ENCODE measurements at regions not wholly inside any gene's neighbourhood (a gene's known extent, or its start where the extent isn't known, plus 50 kb on each side); places are given as distances from the start of the nearest gene placed in this dataset.
A peak's percentile ranks its signal among the peaks of the same experiment; 100 is the strongest.

DNA sequence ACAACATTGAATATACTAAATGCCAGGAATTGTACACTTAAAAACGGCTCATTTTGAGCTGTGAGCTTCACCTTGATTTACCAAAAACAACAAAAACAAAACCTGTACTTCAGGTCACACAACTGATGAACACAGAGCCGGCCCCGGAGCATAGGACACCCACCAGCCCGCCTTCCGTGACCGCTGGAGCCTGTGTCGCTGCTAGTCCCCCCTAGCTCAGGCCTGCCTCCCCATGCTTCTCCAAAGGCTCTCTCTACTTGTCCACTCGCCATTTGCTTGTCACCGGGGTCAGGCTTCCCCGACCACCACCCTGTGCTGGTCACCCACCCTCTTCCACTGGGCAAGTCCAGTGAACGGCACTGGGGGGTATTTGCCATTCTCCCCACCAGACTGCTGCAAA is 113.8 kb upstream of the TNRC6C start:
- Histone ChIP-seq H3K4me1 (ENCODE audit: control insufficient read depth in 1 of 2, insufficient read depth in 2 of 2, low read length in 2 of 2) (no peaks in the 10 kb centered on the region), H3K4me3 (ENCODE audit: low read length in 2 of 2) (no peak overlapping the region), H3K27ac (ENCODE audit: low read depth in 1 of 2, low read length in 2 of 2) (no peak overlapping the region), H3K9me3 (ENCODE audit: control insufficient read depth, low read length) (no peaks in the 10 kb centered on the region), H3K27me3 (ENCODE audit: control insufficient read depth in 1 of 2, insufficient read depth in 2 of 2, low read length in 1 of 2) (no peaks in the 10 kb centered on the region), H3K36me3 (ENCODE audit: control insufficient read depth in 1 of 2, insufficient read depth in 2 of 2, low read length in 1 of 2) (no peaks in the 10 kb centered on the region)
- intact Hi-C loops (cut with DNase I), result no loop called here
- WGBS, 2 donors, result 89 to 90% methylated on average over 11 of the region's 11 CpGs
- ATAC-seq (ENCODE audit: low FRiP score), result no peak
- DNase-seq, result peak in 1 of 2 donors; percentile 66

DNA sequence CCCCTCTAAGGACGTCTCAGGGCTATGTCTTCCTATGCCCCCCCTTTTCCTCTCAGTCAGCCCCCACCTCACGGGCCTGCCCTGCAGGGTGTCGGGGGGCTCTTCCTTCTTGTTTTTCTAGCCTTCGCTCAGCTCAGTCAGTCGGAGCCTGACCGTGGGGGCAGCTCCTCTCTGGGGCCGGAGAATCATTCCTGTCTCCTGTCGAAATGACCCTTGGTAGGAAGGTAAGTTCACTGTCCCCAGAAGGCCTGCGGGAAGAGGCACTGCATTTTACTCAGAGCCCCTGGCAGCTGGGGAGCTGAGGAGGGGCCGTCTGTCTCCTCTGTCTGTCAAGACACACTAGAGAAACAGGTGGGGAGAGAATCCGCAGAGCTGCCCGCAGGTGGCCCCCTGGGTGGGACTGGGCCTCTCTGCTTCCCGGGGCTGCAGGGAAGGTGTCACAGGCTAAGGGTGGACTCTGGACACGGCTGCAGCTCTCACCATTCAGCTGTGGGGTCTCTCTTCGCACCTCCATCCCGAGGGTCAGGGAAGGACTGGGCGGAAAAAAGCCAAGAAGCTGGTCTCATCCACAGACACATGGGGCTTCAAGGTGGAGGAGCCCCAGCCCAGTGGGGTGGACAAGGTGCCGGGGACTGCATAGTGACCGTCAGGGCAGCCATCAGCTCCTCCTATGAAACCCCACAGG is 112.8 kb upstream of the TNRC6C start:
- H3K27me3 ChIP-seq (ENCODE audit: control insufficient read depth in 1 of 2, insufficient read depth in 2 of 2, low read length in 1 of 2), result no peaks in the 10 kb centered on the region
- intact Hi-C loops (cut with DNase I), result no loop called here
- H3K9me3 ChIP-seq (ENCODE audit: control insufficient read depth, low read length), result no peaks in the 10 kb centered on the region
- DNase-seq (peak; percentile 34 to 63), ATAC-seq (ENCODE audit: low FRiP score) (no peak)
- H3K4me1 ChIP-seq (ENCODE audit: control insufficient read depth in 1 of 2, insufficient read depth in 2 of 2, low read length in 2 of 2), result no peaks in the 10 kb centered on the region
- H3K27ac ChIP-seq (ENCODE audit: low read depth in 1 of 2, low read length in 2 of 2), result no peak overlapping the region
- H3K36me3 ChIP-seq (ENCODE audit: control insufficient read depth in 1 of 2, insufficient read depth in 2 of 2, low read length in 1 of 2), result no peaks in the 10 kb centered on the region
- 90 to 91% methylated on average over 19 of the region's 19 CpGs for WGBS, 2 donors
- no peak overlapping the region for H3K4me3 ChIP-seq (ENCODE audit: low read length in 2 of 2)

- Histone ChIP-seq H3K27ac (ENCODE audit: low read depth in 1 of 2, low read length in 2 of 2) (no peak overlapping the region), H3K4me3 (ENCODE audit: low read length in 2 of 2) (no peak overlapping the region), H3K4me1 (ENCODE audit: control insufficient read depth in 1 of 2, insufficient read depth in 2 of 2, low read length in 2 of 2) (no peaks in the 10 kb centered on the region), H3K27me3 (ENCODE audit: control insufficient read depth in 1 of 2, insufficient read depth in 2 of 2, low read length in 1 of 2) (no peaks in the 10 kb centered on the region), H3K9me3 (ENCODE audit: control insufficient read depth, low read length) (no peaks in the 10 kb centered on the region), H3K36me3 (ENCODE audit: control insufficient read depth in 1 of 2, insufficient read depth in 2 of 2, low read length in 1 of 2) (no peaks in the 10 kb centered on the region)
- DNase-seq, result peak; percentile 30 to 69
- no peak for ATAC-seq (ENCODE audit: low FRiP score)
- WGBS, 2 donors, result 90 to 95% methylated on average over 5 of the region's 5 CpGs
- intact Hi-C loops (cut with DNase I), result no loop called here
Observed at GRCh38 chr17:77846531-77847085, 111.9 kb upstream of the TNRC6C start.

DNA sequence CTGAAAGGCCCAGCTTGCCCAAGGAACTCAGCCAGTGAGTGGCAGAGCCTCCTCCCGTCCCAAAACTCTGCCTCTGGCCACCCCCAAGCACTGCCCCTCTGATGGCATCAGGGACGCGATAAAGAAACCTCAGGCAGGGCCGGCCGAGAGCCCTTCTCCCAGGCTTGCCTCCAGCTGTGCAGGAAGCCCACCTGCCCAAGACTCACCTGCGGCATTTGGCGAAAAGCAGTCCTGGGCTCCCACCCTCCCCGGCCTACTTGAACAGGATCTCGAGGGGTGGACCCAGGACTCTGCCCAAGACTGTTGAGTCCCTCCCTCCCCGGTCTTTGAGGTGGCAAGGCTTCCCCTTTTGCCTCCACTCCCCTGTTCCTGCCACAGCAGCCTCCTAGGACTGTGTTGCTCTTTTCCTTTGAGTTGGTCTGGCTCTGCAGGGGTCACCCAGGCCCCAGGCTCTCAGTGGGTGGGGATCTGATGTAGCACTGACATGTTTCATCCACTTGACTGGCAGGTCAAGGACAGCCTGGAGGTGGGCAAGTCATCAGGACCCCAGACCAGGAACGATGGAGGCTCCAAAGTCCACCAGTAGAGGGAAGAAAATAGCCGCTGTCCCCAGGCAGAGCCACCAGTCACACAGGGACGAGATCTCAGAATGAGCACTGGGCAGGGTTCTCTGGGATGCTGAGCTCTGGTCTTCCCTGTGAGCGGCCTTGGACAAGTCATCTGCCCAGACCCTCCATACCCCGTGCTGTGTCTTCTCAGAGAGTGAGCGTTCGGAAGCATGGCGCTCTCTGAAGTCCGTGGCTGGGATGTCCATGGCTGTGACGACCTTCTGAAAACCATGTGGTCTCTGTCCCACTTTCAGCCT is 111.0 kb upstream of the TNRC6C start:
- H3K4me3 ChIP-seq (ENCODE audit: low read length in 2 of 2), result no peak overlapping the region
- no peaks in the 10 kb centered on the region for H3K9me3 ChIP-seq (ENCODE audit: control insufficient read depth, low read length)
- no peak overlapping the region for H3K27ac ChIP-seq (ENCODE audit: low read depth in 1 of 2, low read length in 2 of 2)
- 86 to 90% methylated on average over 20 of the region's 20 CpGs for WGBS, 2 donors
- ATAC-seq (ENCODE audit: low FRiP score), result no peak
- intact Hi-C loops (cut with DNase I), result no loop called here
- H3K27me3 ChIP-seq (ENCODE audit: control insufficient read depth in 1 of 2, insufficient read depth in 2 of 2, low read length in 1 of 2), result no peaks in the 10 kb centered on the region
- peak; percentile 43 to 62 for DNase-seq
- H3K36me3 ChIP-seq (ENCODE audit: control insufficient read depth in 1 of 2, insufficient read depth in 2 of 2, low read length in 1 of 2), result no peaks in the 10 kb centered on the region
- H3K4me1 ChIP-seq (ENCODE audit: control insufficient read depth in 1 of 2, insufficient read depth in 2 of 2, low read length in 2 of 2), result no peaks in the 10 kb centered on the region

GRCh38 chr17:77848257-77848656 is 110.2 kb upstream of the TNRC6C start:
- Histone ChIP-seq H3K27me3 (ENCODE audit: control insufficient read depth in 1 of 2, insufficient read depth in 2 of 2, low read length in 1 of 2) (no peaks in the 10 kb centered on the region), H3K36me3 (ENCODE audit: control insufficient read depth in 1 of 2, insufficient read depth in 2 of 2, low read length in 1 of 2) (no peaks in the 10 kb centered on the region), H3K9me3 (ENCODE audit: control insufficient read depth, low read length) (no peaks in the 10 kb centered on the region), H3K4me1 (ENCODE audit: control insufficient read depth in 1 of 2, insufficient read depth in 2 of 2, low read length in 2 of 2) (no peaks in the 10 kb centered on the region), H3K27ac (ENCODE audit: low read depth in 1 of 2, low read length in 2 of 2) (no peak overlapping the region), H3K4me3 (ENCODE audit: low read length in 2 of 2) (no peak overlapping the region)
- DNase-seq (no peak), ATAC-seq (ENCODE audit: low FRiP score) (no peak)
- intact Hi-C loops (cut with DNase I), result no loop called here
- WGBS, 2 donors, result 85 to 89% methylated on average over 12 of the region's 12 CpGs

- H3K9me3 ChIP-seq (ENCODE audit: control insufficient read depth, low read length), result no peaks in the 10 kb centered on the region
- no peaks in the 10 kb centered on the region for H3K27me3 ChIP-seq (ENCODE audit: control insufficient read depth in 1 of 2, insufficient read depth in 2 of 2, low read length in 1 of 2)
- no peaks in the 10 kb centered on the region for H3K36me3 ChIP-seq (ENCODE audit: control insufficient read depth in 1 of 2, insufficient read depth in 2 of 2, low read length in 1 of 2)
- no peak overlapping the region for H3K4me3 ChIP-seq (ENCODE audit: low read length in 2 of 2)
- no peaks in the 10 kb centered on the region for H3K4me1 ChIP-seq (ENCODE audit: control insufficient read depth in 1 of 2, insufficient read depth in 2 of 2, low read length in 2 of 2)
- 87% methylated on average over 6 of the region's 6 CpGs for WGBS, 2 donors
- no peak overlapping the region for H3K27ac ChIP-seq (ENCODE audit: low read depth in 1 of 2, low read length in 2 of 2)
- DNase-seq (no peak), ATAC-seq (ENCODE audit: low FRiP score) (no peak)
- intact Hi-C loops (cut with DNase I), result no loop called here
Observed at GRCh38 chr17:77849239-77849638, 109.3 kb upstream of the TNRC6C start.

DNA sequence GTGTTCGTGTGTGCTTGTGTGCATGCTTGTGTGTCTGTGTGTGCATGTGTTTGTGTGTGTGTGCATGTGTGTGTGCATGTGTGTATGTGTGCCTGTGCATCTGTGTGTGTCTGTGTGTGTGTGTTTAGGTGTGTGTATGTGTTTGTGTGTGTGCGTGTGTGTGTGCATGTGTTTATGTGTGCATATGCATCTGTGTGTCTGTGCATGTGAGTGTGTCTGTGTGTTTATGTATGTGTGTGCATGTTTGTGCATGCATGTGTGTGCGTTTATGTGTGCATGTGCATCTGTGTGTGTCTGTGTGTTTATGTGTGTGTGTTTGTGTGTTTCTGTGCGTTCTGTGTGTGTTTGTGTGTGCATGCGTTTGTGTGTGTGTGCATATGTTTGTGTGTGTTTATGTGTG is 106.6 kb upstream of the TNRC6C start:
- Histone ChIP-seq H3K4me1 (ENCODE audit: control insufficient read depth in 1 of 2, insufficient read depth in 2 of 2, low read length in 2 of 2) (no peaks in the 10 kb centered on the region), H3K9me3 (ENCODE audit: control insufficient read depth, low read length) (no peaks in the 10 kb centered on the region), H3K36me3 (ENCODE audit: control insufficient read depth in 1 of 2, insufficient read depth in 2 of 2, low read length in 1 of 2) (no peaks in the 10 kb centered on the region), H3K27ac (ENCODE audit: low read depth in 1 of 2, low read length in 2 of 2) (no peak overlapping the region), H3K4me3 (ENCODE audit: low read length in 2 of 2) (no peak overlapping the region), H3K27me3 (ENCODE audit: control insufficient read depth in 1 of 2, insufficient read depth in 2 of 2, low read length in 1 of 2) (no peaks in the 10 kb centered on the region)
- DNase-seq, result no peak
- intact Hi-C loops (cut with DNase I), result no loop called here
- no peak for ATAC-seq (ENCODE audit: low FRiP score)
- WGBS, 2 donors, result 88 to 93% methylated on average over 5 of the region's 5 CpGs

GRCh38 chr17:77852731-77853130 is 105.8 kb upstream of the TNRC6C start:
- Histone ChIP-seq H3K36me3 (ENCODE audit: control insufficient read depth in 1 of 2, insufficient read depth in 2 of 2, low read length in 1 of 2) (no peaks in the 10 kb centered on the region), H3K9me3 (ENCODE audit: control insufficient read depth, low read length) (no peaks in the 10 kb centered on the region), H3K4me1 (ENCODE audit: control insufficient read depth in 1 of 2, insufficient read depth in 2 of 2, low read length in 2 of 2) (no peaks in the 10 kb centered on the region), H3K4me3 (ENCODE audit: low read length in 2 of 2) (no peak overlapping the region), H3K27ac (ENCODE audit: low read depth in 1 of 2, low read length in 2 of 2) (no peak overlapping the region), H3K27me3 (ENCODE audit: control insufficient read depth in 1 of 2, insufficient read depth in 2 of 2, low read length in 1 of 2) (no peaks in the 10 kb centered on the region)
- WGBS, 2 donors, result 92 to 94% methylated on average over 16 of the region's 16 CpGs
- ATAC-seq (ENCODE audit: low FRiP score) (no peak), DNase-seq (peak in 1 of 2 donors; percentile 59)
- intact Hi-C loops (cut with DNase I), result no loop called here
